IPS-NIHi7 (cell line): ENCODE measurements at regions not wholly inside any gene's neighbourhood (a gene's known extent, or its start where the extent isn't known, plus 50 kb on each side); places are given as distances from the start of the nearest gene placed in this dataset.
"Not testable (repeated sequence)": the region's sequence is repeated elsewhere in the genome, so short reads cannot be mapped to it uniquely, and the experiment has no call there.

Source experiments
- DNase-seq: peaks from one replicate; pipeline ENCODE4 v3.0.0; 2012; ENCODE audit warnings: mixed read lengths; ENCODE audit errors: extremely low spot score

DNA sequence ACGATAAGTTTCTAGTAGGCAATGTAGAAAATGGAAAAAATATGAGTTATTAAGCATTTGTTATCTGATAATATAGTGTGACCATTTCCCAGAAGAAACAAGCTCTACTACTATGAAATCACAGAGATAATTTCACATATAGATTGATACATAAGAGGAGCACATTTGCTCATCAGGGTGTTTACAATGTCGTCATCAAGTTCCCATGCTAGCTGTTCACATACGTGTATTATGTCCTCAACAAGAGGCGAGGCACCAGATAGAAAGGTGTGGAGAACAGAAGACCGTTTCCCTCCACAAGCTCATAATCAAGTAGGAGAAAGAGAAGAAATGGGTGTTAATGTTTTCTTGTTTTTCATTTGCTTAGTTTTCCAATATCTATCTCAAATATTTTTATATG, 326.1 kb upstream of the ARID1B start:
- no peak for DNase-seq

DNA sequence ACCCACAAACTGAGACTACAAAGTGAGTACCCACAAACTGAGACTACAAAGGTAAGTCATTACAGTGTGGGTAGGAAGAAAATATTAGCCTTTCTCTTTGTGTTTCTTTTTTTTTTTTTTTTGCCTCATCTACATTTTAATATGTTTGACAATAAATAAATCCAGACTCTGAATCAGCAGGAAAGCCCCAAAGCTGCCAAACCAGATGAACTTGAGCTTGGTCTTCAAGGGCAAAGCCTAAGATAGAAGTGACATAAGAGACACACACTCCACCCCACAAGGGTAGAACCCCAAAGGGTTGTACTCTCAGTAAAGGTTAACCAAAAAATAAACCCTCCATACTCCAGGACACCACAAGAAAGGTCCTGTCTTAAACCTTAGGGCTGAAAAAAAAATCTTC, 326.8 kb upstream of the ARID1B start:
- no peak for DNase-seq

GRCh38 chr6:156449569-156449968, 327.6 kb upstream of the ARID1B start:
- DNase-seq = no peak

GRCh38 chr6:156449128-156449527, 328.1 kb upstream of the ARID1B start:
- no peak for DNase-seq

GRCh38 chr6:156448579-156448978, 328.6 kb upstream of the ARID1B start:
- no peak for DNase-seq

GRCh38 chr6:156440688-156441087, 336.5 kb upstream of the ARID1B start:
- DNase-seq = no peak

- no peak for DNase-seq
Measured at GRCh38 chr6:156438350-156438923, 338.7 kb upstream of the ARID1B start.

- no peak for DNase-seq
Measured at GRCh38 chr6:156437121-156437879, 339.9 kb upstream of the ARID1B start.

DNA sequence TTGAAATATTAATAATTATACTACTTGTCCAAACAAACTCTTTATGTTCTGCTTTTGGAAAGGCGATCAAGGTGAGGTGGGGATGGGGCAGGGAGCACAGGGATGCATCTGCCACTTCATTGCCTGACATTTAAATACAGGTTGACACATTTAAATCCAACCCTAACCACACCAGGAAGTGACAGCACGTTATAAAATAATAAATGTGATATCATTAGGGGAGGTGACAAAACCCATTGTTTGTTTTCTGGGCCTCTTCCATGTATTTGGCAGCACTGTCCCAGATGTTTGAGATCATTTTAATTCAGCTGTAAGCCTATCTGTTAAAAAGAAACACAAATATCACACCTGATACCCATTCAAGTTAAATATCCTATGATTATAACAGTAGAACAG, 342.4 kb upstream of the ARID1B start:
- DNase-seq = no peak

DNA sequence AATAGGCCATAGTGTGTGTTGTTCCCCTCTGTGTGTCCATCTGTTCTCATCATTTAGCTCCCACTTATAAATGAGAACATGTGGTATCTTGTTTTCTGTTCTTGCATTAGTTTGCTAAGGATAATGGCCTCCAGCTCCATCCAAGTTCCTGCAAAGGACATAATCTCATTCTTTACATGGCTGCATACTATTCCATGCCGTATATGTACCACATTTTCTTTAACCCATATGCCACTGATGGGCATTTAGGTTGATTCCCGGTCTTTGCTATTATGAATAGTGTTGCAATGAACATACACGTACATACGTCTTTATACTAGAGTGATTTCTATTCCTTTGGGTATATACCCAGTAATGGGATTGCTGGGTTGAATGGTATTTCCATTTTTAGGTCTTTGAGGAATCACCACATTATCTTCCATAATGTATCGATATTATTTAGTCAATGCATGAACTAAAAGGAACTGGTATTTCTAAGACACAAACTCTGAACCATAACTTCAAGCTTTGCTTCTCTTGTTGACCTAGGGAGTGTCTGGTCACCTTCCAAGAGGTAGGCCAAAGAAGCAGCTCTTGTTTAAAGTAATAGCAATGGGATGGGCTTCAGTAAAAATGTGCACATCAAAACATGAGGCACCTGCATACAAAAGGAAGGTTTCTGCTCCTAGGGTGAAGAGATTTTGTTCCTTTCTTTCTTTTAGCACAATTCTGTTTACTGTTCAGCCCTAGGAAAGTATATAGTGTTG, 343.0 kb upstream of the ARID1B start:
- no peak for DNase-seq

DNA sequence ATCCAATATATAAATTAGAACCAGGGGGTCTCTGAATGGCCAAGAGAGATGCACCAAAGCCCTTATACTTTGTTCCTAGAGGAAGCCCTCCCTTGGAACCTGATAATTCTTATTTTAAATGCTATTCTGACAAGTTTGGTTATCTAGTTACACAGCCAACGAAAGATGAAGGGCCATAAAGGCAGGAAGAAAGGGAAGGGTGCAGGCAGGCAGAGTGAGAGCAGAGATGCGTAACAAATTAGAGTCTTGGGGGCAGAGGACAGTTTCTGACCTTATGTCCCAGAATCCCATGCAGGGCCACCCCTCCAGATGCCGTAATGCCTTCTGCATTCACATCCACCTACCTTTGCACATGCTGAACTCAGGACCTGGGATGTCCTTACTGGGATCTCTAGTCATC, 344.6 kb upstream of the ARID1B start:
- no peak for DNase-seq

DNA sequence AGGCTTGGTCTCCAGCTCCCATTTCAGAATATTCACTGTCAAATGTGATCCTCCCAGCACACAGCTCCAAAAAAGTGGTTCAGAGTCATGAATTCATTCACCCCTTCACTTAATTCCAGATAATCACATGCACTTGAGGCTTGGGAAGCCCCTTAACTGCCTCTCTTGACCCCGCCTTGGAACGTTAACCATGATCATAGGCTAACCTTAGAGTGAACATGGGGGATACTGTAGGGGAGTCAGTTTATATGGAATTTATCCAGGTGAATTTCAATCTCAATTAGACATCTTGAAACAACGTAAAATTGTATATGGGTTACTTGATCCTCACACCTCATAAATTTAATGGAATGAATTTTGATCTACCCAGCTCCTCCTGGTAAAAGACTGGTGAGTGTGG, 346.8 kb upstream of the ARID1B start:
- DNase-seq = no peak

GRCh38 chr6:156427345-156427744, 349.8 kb upstream of the ARID1B start:
- no peak for DNase-seq

DNA sequence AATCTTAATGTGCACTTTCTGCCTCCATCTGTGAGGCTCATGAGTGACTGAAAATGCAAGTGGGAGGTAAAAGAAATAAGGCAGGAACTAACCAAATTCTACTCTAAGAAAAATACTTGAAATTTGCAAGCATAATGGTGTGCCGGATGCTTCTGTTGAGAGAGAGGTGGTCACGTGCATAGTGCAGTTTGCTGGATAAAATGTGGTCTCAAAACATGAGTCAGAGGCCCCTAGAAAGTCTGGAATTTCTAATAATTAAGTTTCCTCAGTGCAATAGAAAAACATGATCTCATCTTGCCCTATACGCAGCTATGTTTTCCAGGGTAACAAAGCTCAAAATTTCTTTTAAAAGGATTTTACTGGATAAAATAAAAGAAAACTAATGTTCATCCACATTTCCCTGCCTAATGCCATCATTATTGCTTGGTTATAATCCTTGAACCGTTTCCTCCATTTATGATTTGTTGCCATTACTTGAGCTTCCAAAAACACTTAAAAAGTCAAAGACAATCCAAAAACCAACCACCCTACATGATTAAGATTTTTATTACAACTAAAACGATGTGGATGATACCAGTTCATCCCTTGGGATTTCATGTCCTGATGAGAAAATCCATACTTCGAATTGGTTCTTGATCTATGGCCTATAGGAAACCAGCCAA, 351.7 kb upstream of the ARID1B start:
- DNase-seq = no peak

DNA sequence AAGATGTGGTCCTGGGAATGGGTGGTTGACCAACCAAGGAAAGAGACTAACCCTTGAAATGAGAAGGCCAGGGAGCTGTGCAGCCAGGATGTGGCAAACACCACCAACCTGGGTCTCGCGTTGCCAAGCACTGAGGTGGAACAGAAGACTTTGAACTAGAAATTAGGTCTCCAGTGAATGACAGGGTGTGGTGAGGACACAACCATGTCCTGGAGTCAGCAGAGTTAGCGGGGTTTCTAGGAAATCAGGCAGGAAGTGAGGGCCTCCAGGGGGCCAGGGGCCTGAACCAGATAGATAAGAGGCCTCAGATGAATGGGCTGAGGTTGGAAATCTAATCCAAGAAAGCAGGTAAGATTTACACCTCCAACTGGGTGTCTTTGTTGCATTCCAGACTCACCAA, 353.3 kb upstream of the ARID1B start:
- DNase-seq = no peak

- DNase-seq = no peak
Measured at GRCh38 chr6:156423075-156423474, 354.1 kb upstream of the ARID1B start.

GRCh38 chr6:156421933-156422332, 355.2 kb upstream of the ARID1B start:
- DNase-seq = no peak

- DNase-seq = not testable (repeated sequence)
Measured at GRCh38 chr6:156421301-156421700, 355.9 kb upstream of the ARID1B start.

DNA sequence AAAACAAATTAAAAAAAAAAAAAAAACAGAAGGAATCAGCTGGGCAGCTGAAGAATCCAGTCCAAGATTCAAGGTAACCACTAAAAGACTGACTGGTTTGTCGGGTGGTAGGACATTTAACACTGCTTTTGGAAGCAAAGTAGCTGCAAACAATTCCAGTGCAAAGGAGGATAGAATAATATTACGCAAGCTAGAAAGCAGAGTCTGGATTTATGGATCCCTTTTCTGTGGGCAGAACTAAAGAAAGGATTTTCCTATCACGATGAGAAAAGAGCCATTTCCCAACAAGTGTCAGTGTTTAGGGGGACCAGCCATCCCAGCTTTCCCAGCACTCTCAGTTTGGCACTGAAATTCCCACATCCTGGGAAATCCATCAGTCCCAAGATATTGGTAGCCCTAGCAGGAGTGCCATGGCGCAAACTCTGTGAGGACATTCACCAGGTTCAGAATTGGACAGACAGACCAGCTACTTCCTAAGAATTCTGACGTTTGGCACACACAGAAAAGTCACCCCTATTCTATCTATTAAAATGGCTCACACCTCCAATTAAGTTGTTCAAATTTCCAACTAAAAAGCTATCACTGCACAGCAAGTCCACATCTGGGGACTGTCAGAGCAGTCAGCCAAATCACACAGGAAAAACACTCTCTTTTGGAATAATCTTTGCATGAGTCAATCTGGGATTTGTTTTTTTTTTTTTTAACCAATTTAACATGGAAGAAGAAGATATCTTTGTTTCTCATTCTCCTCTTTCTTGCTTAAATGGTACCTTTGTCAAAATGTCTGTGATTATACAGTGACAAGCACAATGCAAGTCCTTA, 356.8 kb upstream of the ARID1B start:
- no peak for DNase-seq

DNA sequence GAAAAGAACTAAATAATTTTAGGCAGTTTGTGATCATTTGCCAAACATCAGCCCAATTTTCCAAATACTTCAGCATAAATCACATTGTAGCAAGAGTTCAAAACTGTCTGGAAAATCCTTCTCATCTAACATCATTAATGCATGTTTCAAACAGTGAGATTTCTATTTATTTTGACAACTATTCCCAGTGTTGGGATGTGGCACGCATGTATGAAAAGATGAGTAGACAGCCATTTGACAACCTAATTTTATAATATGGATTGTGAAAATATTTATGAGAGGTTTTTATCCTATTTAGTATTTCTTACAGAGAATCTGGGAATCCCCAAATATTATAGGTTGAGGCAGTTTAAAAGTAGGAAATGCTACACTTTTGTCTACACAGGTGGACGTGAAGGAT, 357.6 kb upstream of the ARID1B start:
- DNase-seq = no peak

GRCh38 chr6:156418253-156418652, 358.9 kb upstream of the ARID1B start:
- DNase-seq = no peak

GRCh38 chr6:156416391-156416790, 360.8 kb upstream of the ARID1B start:
- no peak for DNase-seq
